ENCODE measurements at regions not wholly inside any gene's neighbourhood (a gene's known extent, or its start where the extent isn't known, plus 50 kb on each side); places are given as distances from the start of the nearest gene placed in this dataset.
"Not testable (repeated sequence)": the region's sequence is repeated elsewhere in the genome, so short reads cannot be mapped to it uniquely, and the experiment has no call there.

DNA sequence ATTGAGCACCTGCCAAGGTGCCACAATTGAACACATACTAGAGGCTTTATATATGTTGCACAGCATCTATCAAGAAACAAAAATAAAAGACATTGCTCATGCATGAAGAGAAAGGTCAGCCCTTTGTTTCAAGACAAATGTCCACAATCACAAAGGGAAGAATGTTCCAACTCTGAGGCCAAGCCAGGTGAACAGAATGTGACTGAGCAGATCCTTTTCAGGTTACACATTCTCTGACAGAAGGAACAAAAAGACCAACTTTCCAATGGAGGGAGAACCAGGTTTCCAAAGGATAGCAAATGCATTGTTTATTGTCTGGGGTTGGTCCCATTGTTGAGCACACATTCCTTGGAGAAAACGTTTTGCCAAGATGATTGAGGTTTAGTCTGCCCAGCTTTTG, 50.2 kb upstream of the FAM174B start:
- DNase-seq = no peak

DNA sequence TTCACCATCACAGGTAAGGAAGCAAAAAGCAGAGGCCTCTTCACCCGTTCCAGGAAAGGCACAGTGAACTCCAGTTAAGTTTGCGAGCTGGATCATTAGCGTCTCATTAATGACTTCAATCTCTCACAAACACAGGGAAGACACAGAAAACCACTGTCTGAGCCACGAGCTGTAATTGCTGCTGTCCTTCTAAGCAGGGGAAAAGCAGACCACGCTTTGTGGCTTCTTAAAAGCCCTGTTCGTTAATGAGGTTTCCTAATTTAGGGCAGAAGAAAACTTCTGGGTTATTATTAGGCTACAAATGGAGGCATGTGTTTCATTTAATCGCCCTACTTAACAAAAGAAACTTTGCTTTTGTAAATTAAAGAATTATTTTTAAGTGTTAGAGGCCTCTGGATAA, 50.6 kb upstream of the FAM174B start:
- no peak for DNase-seq

DNA sequence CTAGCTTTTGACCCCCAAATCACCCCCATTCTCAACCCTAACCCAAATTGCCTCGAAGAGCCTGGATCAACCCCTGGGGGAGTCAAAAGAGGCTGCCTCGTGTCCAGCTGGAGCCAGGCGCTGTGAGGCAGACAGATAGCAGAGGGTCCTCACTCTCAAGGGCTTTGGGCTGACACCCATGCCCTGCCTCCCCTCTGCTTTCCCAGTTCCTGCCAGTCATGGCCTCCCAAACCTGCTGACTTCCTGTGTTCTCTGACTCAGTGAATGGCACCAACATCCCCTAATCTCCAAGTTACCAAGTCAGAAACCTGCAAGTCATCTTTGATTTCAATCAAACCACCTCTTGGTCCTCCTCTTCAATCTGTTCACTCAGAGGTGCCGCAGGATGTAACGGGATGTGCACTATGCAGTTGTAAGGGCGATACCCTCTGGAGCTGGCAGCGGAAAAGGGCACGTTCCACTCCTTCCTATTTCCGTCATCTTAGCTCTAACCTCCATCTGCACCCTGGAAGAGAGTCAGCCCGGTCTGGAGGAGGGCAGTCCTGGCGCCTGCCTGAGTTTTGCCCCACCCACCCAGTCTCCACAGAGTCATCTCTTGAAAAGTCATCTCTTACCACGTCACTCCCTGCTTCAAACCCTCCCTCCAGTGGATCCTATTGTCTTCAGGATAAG, 52.4 kb upstream of the FAM174B start:
- no peak for DNase-seq

DNA sequence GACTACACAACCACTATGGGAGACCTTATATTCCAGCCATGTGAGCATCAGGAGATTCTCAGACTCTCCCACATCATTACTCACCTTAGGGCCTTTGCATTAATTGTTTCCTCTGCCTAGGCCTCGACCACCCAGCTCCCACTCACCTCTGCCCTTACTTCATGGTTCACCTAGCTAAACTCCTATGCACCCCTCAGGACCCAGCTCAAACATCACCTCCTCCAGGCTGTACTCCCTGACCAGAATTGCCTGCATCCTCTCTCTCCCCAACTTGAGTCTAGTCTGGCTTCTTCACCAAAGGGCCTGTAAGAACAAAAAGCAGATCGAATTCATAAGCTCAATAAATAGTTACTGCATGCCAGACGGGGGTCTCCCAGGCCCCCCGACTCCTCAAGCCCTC, 53.1 kb upstream of the FAM174B start:
- DNase-seq = no peak

- DNase-seq = no peak
These were observed 53.7 kb upstream of the FAM174B start for GRCh38 chr15:92709110-92709790.

DNA sequence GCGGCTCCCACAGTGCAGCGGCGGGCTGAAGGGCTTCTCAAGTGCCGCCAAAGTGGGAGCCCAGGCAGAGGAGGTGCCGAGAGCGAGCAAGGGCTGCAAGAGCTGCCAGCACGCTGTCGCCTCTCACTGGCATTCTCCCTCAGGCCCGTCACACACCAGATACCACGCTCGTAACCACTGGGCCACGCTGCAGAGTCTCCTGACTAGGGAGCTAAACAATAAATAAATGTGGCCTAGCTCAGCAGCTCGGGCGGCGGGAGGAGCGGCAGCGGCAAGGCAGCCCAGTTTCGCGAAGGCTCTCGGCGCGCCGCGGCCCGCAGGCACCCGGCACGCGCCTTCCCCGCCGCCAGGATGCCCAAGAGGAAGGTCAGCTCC, 55.9 kb upstream of the FAM174B start:
- no peak for DNase-seq

- no peak for DNase-seq
These were observed 58.5 kb upstream of the FAM174B start for GRCh38 chr15:92714077-92714476.

DNA sequence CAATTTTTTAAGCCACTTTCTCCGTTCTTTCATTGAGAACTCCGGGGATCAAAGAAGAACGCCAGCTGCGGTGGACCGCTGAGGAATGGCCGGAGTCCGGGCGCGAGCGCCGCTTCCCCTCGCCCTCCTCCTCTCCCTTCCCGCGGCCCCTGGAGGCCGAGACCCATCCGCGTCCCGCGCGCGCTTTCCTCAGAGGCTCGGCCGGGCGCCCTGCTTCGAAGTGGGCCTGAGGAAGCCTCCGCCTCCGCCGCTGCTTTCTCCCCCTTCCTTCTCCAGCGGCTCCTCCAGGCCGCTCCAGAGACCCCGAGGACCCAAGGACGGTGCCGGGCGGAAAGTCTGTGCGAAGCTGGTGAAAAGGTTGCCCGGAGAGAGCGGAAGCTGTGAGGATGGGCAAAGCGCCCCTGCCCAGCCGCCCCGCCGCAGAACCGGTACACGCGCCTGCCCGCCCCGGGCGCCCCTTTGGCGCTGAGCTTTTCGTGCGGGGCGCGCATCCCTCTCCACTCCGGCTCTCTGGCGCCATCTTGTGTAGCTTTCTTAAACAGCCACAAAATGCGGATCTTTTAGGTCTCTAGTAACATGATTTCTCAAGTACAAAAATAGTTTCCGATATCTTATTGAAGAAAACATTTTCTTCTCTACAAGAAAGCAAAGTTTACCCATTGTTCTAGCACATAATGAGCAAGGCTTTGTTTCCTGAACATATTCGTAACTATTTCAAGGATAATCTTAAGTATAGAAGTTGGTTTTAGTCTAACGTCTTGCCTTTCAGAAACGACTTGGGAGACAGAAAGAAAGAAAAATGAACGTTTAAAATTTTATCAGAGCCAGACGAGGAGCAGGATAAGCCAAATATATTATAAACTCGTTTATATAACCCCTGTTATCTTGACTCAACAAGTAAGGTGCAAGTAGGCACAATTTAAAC, 59.2 kb upstream of the FAM174B start:
- peak; percentile 61 for DNase-seq

GRCh38 chr15:92715758-92716157, 60.2 kb upstream of the FAM174B start:
- no peak for DNase-seq

DNA sequence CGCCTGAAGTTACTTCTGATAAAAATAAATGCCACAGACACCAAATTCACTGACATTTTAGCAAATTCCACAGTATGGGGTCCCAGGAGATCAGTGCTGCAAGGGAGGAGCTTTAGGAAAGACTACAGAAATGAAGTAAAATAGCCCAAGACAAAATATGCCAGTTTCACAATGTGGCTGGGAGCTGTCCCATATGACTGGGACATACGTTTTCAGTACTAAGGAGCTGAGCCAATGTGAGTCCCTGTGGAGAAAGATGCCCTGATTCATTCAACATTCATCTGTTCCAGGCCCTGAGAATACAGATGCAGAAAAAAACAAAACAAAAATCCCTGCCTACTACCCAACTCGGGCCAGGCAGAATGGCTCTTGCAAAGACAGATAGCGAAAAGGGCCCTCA, 63.4 kb upstream of the FAM174B start:
- no peak for DNase-seq

DNA sequence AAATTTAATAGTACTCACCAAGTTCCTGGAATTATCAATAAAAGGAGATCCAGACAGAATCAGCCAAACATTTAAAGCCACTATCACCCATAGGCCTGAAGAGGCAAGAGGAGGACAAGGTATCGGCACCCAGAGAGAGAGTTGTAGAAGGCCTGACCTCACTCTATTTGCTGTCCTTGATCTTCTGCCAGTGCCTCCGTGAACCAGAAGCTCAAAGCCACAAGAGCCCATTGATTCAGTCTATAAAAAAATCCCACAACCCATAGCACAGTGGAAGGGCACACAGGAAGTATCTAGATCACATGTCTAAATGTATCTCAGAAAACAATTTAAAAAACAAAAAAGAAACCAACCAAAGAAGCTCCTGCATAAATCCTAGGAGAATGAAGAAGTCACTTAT, 68.6 kb upstream of the FAM174B start:
- DNase-seq = no peak

- DNase-seq = no peak
These were observed 69.6 kb upstream of the FAM174B start for GRCh38 chr15:92725171-92725570.

- DNase-seq = no peak
These were observed 72.7 kb upstream of the FAM174B start for GRCh38 chr15:92728266-92728665.

DNA sequence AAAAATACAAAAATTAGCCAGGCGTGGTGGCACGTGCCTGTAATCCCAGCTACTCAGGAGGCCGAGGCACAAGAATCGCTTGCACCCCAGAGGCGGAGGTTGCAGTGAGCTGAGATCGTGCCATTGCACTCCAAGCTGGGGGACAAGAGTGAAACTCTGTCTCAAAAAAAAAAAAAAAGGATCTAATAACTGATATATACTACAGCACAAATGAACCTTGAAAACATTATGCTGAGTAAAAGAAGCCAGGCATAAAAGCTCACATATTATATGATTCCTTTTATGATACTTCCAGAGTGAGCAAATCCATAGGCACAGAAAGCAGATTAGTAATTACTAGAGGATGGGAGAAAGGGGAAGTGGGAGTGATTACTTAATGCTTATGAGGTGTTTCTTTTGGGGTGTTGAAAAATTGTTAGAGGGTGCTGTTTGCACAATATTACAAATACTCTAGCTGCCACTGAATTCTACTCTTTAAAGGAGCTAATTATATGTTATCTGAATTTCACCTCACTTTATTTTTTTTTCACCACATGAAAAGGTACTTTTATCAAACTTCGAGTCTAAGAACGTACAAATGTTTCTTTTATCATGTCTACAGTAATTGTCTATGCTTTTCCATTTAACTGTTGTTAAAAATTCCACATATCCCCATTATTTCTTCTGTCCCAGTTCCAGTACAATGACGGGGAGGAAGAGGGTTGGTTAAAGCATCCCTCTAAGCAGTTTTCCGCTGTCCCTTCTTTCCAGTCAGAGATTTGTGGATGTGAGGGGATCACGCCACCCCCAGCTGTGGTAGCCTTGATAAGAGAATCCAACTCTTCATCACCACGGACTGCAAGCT, 77.7 kb upstream of the FAM174B start:
- DNase-seq = no peak

DNA sequence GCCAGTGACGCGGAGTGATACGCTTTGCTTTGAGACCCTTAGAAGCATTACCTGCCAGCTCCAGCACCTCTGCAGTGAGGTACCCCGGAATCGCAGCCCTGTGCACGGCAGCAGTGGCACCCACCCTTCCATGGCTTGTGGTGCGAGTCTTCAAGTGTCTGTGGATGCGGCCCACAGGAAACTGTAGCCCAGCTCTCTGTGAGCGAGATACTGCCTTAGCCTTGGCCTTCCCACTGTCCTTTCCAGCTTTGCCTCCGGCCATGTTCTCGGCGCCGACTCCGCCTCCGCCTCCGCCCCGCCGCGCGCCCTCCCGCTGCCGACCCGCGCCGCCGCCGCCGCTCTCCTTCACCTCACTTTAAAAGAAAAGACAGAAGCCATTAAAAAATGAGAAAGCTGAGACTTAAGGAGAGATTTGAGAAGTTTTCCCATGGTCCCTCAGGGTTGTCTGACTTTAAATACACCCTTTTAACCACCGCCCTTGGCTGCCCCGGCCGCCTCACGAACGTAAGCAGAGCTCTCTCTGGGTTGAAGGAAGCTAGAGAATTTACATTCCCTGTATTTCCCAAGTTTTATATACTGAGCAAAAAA, 78.5 kb upstream of the FAM174B start:
- no peak for DNase-seq

- DNase-seq = not testable (repeated sequence)
These were observed 83.7 kb upstream of the FAM174B start for GRCh38 chr15:92739246-92739645.

DNA sequence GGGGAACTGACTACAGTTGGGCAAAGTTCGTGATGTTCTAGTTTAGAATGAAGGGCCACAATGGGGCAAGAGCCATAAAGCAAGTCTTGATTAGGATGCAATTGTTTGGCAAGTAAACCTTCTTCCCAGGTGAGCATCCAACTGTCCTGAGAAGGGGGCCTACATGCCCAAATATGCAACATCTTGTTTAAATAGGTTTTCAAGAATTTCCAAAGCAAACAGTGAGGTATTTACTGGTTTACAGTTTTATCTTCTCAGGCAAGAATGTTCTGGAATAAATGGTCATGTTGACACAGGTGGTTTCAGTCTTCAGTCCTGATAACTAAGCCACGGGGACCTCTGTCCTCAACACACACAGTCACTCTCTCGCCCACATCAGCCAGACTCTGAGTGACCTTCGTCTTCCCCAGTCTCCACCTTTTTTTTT, 90.3 kb upstream of the FAM174B start:
- no peak for DNase-seq

- no peak for DNase-seq
These were observed 91.5 kb upstream of the FAM174B start for GRCh38 chr15:92747047-92747446.

GRCh38 chr15:92749216-92749615, 93.6 kb upstream of the FAM174B start:
- no peak for DNase-seq

DNA sequence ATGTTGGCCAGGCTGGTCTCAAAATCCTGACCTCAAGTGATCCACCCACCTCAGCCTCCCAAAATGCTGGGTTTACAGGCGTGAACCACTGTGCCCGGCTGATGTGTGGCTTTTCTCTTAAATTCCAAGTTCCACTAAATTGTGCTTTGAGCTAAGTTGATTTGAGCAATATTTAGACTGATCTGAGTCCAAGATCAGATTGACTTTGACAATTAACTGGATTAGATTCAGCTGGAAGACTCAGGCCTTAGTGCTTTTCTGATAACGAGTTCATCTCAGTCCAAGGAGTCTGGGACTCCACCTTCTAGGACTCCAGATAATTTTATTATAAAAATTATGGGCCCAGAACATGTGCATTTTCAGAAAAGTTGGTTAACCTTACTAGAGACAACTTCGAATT, 94.4 kb upstream of the FAM174B start:
- no peak for DNase-seq

DNA sequence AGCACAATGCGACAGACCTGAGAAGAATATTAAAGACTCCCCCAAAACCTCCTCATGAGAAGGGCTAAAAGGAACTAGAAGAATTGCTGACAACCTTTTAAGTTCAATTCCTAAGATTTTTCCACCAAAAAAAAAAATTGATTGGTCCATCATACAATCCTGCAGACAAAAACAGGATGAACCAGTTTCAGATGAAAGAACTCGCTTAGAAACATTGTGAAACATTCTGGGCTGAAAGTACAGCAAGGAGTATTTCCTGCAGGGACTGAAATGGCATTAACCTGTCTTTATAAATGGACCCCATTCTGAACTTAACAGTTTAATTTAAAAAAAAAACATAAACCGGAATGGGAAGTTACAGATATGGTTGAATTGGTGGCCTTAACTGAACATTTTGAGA, 96.0 kb upstream of the FAM174B start:
- no peak for DNase-seq

DNA sequence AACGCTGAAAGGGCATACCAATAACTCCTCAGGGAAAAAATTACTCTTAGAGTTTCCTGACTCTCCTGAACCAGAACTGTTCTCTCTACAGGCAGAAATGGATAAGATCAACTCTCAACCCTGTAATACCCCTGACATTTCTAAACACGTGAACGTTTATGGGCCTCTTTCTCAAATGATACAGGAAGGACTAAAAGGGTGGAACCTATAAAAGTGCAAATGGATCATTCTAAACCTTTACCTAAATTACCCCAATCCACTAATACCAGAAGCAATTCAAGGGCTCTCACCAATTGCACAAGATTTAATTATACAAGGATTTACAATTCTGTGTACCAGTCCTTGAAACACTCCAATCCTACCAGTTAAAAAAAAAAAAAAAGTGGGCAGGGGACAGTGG, 98.0 kb upstream of the FAM174B start:
- DNase-seq = no peak
